ENCODE measurements at regions not wholly inside any gene's neighbourhood (a gene's known extent, or its start where the extent isn't known, plus 50 kb on each side); places are given as distances from the start of the nearest gene placed in this dataset.

DNA sequence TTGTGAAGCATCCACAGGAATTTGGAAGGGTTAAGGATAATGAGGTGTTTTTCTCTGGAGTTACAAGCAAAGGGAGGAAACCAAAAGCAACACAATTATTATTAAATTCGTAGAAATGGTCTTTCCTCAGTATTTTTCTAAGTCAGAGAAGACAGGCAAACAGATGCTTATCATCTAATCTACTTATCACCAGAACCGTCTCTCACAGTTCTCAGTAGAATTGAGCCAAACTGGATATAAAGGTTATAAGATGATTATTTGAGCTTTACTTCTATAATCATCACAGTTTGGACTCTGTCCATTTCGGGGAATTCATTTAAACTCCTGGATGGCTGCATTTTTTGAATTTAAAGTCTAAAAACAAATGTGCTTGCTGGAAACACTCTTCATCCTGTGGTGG lies 245.0 kb downstream of the KCNJ2 start:
- TF ChIP-seq, protein P1, sequence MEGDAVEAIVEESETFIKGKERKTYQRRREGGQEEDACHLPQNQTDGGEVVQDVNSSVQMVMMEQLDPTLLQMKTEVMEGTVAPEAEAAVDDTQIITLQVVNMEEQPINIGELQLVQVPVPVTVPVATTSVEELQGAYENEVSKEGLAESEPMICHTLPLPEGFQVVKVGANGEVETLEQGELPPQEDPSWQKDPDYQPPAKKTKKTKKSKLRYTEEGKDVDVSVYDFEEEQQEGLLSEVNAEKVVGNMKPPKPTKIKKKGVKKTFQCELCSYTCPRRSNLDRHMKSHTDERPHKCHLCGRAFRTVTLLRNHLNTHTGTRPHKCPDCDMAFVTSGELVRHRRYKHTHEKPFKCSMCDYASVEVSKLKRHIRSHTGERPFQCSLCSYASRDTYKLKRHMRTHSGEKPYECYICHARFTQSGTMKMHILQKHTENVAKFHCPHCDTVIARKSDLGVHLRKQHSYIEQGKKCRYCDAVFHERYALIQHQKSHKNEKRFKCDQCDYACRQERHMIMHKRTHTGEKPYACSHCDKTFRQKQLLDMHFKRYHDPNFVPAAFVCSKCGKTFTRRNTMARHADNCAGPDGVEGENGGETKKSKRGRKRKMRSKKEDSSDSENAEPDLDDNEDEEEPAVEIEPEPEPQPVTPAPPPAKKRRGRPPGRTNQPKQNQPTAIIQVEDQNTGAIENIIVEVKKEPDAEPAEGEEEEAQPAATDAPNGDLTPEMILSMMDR (IDR thresholded peaks at IDR 0.05; ENCODE audit: insufficient read depth, low read length, poor library complexity, severe bottlenecking) = no peak
- H3K36me3 ChIP-seq (ENCODE audit: control insufficient read depth, insufficient read depth, low read length) = no peaks in the 10 kb centered on the region
- H3K27me3 ChIP-seq (ENCODE audit: control insufficient read depth, insufficient read depth, low read length) = no peaks in the 10 kb centered on the region
- no peak overlapping the region for H3K4me3 ChIP-seq (ENCODE audit: low read depth, low read length)
- DNase-seq (ENCODE audit: low read depth) = no peak

DNA sequence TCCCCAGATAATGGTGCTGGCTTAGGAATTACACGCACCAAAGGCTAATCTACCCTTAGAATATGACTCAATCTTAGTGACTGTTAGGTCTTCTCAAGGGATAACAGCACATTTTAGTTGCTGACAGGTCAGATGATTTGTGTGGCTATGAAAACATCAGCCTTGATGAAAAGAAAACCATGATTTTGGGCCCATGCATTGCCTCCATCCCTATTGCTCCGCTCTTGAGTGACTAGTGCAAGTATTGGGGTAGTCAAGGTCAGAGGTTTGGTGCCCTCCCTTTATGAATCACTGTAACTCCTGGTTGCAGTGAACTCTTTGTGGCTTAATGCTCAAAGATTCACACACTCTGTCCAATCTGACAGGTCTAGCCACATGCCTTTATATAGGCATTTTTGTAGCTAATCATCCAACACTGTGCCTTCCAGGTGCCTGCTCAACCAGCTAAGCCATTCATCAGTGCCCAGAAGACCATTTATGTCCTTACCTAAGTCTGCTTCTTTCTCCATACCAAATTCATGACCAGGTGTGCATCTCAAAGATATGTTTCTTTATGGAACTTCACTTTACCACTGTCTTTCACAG lies 251.6 kb downstream of the KCNJ2 start:
- peak; percentile 28 for DNase-seq (ENCODE audit: low read depth)

DNA sequence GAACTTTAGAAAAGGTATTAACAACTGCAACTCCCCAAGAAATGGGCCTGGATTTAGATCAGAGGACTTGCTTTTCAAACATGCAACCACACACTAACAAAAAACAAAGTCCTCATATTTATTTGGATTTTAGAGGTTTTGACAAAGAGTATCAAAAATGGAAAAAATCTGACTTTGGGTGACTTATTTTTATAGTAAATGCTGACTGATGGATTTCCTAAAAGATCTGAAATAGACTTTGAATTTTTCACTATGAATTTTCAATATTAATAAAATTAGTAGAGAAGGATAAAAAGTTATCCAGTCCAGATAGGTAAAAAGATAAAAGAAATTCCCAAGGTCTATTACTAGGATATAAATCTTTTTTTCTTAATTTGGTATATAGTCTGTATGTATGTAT lies 253.5 kb downstream of the KCNJ2 start:
- Histone ChIP-seq H3K36me3 (ENCODE audit: control insufficient read depth, insufficient read depth, low read length) (no peaks in the 10 kb centered on the region), H3K4me3 (ENCODE audit: low read depth, low read length) (no peak overlapping the region), H3K27me3 (ENCODE audit: control insufficient read depth, insufficient read depth, low read length) (no peaks in the 10 kb centered on the region)
- no peak for DNase-seq (ENCODE audit: low read depth)
- TF ChIP-seq, protein P1 (IDR thresholded peaks at IDR 0.05; ENCODE audit: insufficient read depth, low read length, poor library complexity, severe bottlenecking) = no peak

More for the DNA sequence above, 251.6 kb downstream of the KCNJ2 start:
- H3K4me3 ChIP-seq (ENCODE audit: low read depth, low read length) = no peak overlapping the region
- H3K27me3 ChIP-seq (ENCODE audit: control insufficient read depth, insufficient read depth, low read length) = no peaks in the 10 kb centered on the region
- no peaks in the 10 kb centered on the region for H3K36me3 ChIP-seq (ENCODE audit: control insufficient read depth, insufficient read depth, low read length)
- TF ChIP-seq, protein P1 (IDR thresholded peaks at IDR 0.05; ENCODE audit: insufficient read depth, low read length, poor library complexity, severe bottlenecking) = no peak

DNA sequence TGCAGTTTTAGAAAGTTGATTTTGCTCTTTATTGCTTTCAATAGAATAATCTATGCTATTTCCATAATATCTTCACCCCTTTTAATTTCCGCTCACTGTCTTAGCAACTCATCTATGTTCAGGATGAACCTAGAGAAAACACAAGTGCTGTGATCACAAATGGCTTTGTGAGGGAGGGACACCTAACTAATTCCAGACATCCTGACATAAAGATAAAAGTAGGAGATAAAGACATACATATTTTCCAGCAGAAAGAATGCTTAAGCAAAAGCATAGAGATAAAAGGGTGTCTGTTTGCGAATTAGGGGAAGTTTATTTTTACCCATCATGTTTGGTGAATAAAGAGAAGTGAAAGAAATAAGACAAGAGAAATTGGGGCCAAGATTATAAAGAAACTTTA lies 254.2 kb downstream of the KCNJ2 start:
- no peaks in the 10 kb centered on the region for H3K36me3 ChIP-seq (ENCODE audit: control insufficient read depth, insufficient read depth, low read length)
- H3K4me3 ChIP-seq (ENCODE audit: low read depth, low read length) = no peak overlapping the region
- H3K27me3 ChIP-seq (ENCODE audit: control insufficient read depth, insufficient read depth, low read length) = no peaks in the 10 kb centered on the region
- TF ChIP-seq, protein P1 (IDR thresholded peaks at IDR 0.05; ENCODE audit: insufficient read depth, low read length, poor library complexity, severe bottlenecking) = no peak
- no peak for DNase-seq (ENCODE audit: low read depth)

DNA sequence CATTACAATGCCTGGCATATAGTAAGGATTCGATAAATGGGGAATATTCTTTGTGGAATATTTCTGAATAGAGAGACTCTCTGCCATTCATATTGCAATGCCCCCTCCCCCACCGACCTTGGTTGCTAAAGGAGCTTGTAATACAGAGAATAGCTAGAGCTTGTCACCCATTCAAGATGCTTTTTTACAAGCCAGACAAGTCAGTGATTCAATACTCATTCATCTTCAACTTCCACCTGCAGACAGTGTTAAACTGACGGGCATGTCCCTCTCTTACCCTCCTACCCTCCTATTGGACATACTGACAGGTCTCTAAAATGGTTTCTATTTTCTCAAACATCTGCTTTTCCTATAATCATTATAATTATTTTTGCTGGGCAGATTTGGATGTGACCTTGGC lies 257.4 kb downstream of the KCNJ2 start:
- H3K4me3 ChIP-seq (ENCODE audit: low read depth, low read length) = no peak overlapping the region
- no peaks in the 10 kb centered on the region for H3K36me3 ChIP-seq (ENCODE audit: control insufficient read depth, insufficient read depth, low read length)
- H3K27me3 ChIP-seq (ENCODE audit: control insufficient read depth, insufficient read depth, low read length) = no peaks in the 10 kb centered on the region
- no peak for DNase-seq (ENCODE audit: low read depth)
- TF ChIP-seq, protein P1 (IDR thresholded peaks at IDR 0.05; ENCODE audit: insufficient read depth, low read length, poor library complexity, severe bottlenecking) = no peak
